Small intestine (tissue), 7 donors: ENCODE measurements at regions not wholly inside any gene's neighbourhood (a gene's known extent, or its start where the extent isn't known, plus 50 kb on each side); places are given as distances from the start of the nearest gene placed in this dataset.

Experiments
- DNase-seq, 2 donors: peaks; one replicate each; pipeline versions ENCODE4 v3.0.0 to v3.0.0-alpha.2; 2013
- FAIRE-seq: peaks from 2 replicates; lab custom pipeline; 2012; peaks lifted over from hg19 to GRCh38; lab: Jason Lieb, UNC
- H3K27ac ChIP-seq, 3 donors: one replicate each; pipeline ENCODE4 v1.5.1; 2013; ENCODE audit warnings: low read length in 2 of 3, mild to moderate bottlenecking in 2 of 3, control low read depth in 1 of 3, inconsistent platforms in 1 of 3, low read depth in 1 of 3, moderate library complexity in 1 of 3
- H3K27me3 ChIP-seq, 3 donors: one replicate each; pipeline ENCODE4 v1.6.1; 2013; ENCODE audit warnings: low read length in 3 of 3, inconsistent platforms in 1 of 3; ENCODE audit not compliant: control insufficient read depth in 3 of 3, insufficient read depth in 3 of 3
- H3K36me3 ChIP-seq, 3 donors: one replicate each; pipeline ENCODE4 v1.6.1; 2013; ENCODE audit warnings: low read length in 3 of 3, inconsistent platforms in 1 of 3, low read depth in 1 of 3, mild to moderate bottlenecking in 1 of 3, moderate library complexity in 1 of 3; ENCODE audit not compliant: control insufficient read depth in 3 of 3, insufficient read depth in 2 of 3
- H3K4me1 ChIP-seq, 3 donors: one replicate each; pipeline ENCODE4 v1.6.1; 2013; ENCODE audit warnings: low read length in 2 of 3, inconsistent platforms in 1 of 3, low read depth in 1 of 3, mild to moderate bottlenecking in 1 of 3, moderate library complexity in 1 of 3; ENCODE audit not compliant: control insufficient read depth in 3 of 3, insufficient read depth in 2 of 3
- H3K4me3 ChIP-seq, 3 donors: one replicate each; pipeline ENCODE4 v1.5.1; 2013; ENCODE audit warnings: low read length in 3 of 3, control low read depth in 1 of 3, inconsistent platforms in 1 of 3, low read depth in 1 of 3, mild to moderate bottlenecking in 1 of 3, moderate library complexity in 1 of 3
- H3K9me3 ChIP-seq, 2 donors: one replicate each; pipeline ENCODE4 v1.6.1; 2013; ENCODE audit warnings: low read depth in 1 of 2, low read length in 1 of 2; ENCODE audit not compliant: control insufficient read depth in 2 of 2, insufficient read depth in 1 of 2
- WGBS, 3 donors: extraction: QIAGEN DNeasy Blood & Tissue Kit; methylation state at CpG; one replicate each; pipeline ENCODE4 v1.1.7; 2013; 5-methylcytosine and 5-hydroxymethylcytosine counted together
- donor health status: healthy with polysubstance abuse.
- donor health status: control.
- donor health status: control.
- donor health status: Bipolar disorder and iron deficiency.
- donor health status: healthy.

- Histone ChIP-seq H3K36me3 (no peaks in the 10 kb centered on the region), H3K27ac (no peak overlapping the region), H3K4me3 (no peak overlapping the region), H3K4me1 (no peaks in the 10 kb centered on the region), H3K27me3 (peaks cover 0 to 1% (median 0%) of the 10 kb centered on the region in 3 donors), H3K9me3 (no peaks in the 10 kb centered on the region)
- no peak for DNase-seq
- 79 to 87% (median 84%) methylated on average over 2 of the region's 2 CpGs for WGBS, 3 donors
- no peak for FAIRE-seq
Measured at GRCh38 chr4:10346023-10346422, 111.2 kb downstream of the ZNF518B start.

- Histone ChIP-seq H3K4me3 (no peak overlapping the region), H3K4me1 (no peaks in the 10 kb centered on the region), H3K27ac (no peak overlapping the region), H3K27me3 (peaks cover 0 to 1% (median 0%) of the 10 kb centered on the region in 3 donors), H3K36me3 (no peaks in the 10 kb centered on the region), H3K9me3 (no peaks in the 10 kb centered on the region)
- WGBS, 3 donors, result 67 to 89% (median 79%) methylated on average over 3 of the region's 3 CpGs
- DNase-seq, result no peak
- no peak for FAIRE-seq
Measured at GRCh38 chr4:10345381-10345784, 111.8 kb downstream of the ZNF518B start.

- H3K4me3 ChIP-seq, result no peak overlapping the region
- DNase-seq (no peak), FAIRE-seq (no peak)
- WGBS, 3 donors, result 79 to 94% (median 91%) methylated on average over 4 of the region's 4 CpGs
- H3K27ac ChIP-seq, result no peak overlapping the region
- H3K9me3 ChIP-seq, result no peaks in the 10 kb centered on the region
- no peaks in the 10 kb centered on the region for H3K36me3 ChIP-seq
- peaks cover 0 to 1% (median 0%) of the 10 kb centered on the region in 3 donors for H3K27me3 ChIP-seq
- H3K4me1 ChIP-seq, result no peaks in the 10 kb centered on the region
Measured at GRCh38 chr4:10344824-10345223, 112.4 kb downstream of the ZNF518B start.

- no peaks in the 10 kb centered on the region for H3K36me3 ChIP-seq
- peaks cover 0 to 3% (median 1%) of the 10 kb centered on the region in 3 donors for H3K27me3 ChIP-seq
- DNase-seq (no peak), FAIRE-seq (no peak)
- no peaks in the 10 kb centered on the region for H3K4me1 ChIP-seq
- 61 to 73% (median 72%) methylated on average over 2 of the region's 2 CpGs for whole genome bisulfite sequencing, 3 donors
- no peaks in the 10 kb centered on the region for H3K9me3 ChIP-seq
- no peak overlapping the region for H3K4me3 ChIP-seq
- no peak overlapping the region for H3K27ac ChIP-seq
Measured at GRCh38 chr4:10343656-10344055, 113.6 kb downstream of the ZNF518B start.

GRCh38 chr4:10342866-10343265 is 114.4 kb downstream of the ZNF518B start:
- Histone ChIP-seq H3K9me3 (no peaks in the 10 kb centered on the region), H3K36me3 (no peaks in the 10 kb centered on the region), H3K4me1 (no peaks in the 10 kb centered on the region), H3K27ac (no peak overlapping the region), H3K27me3 (peaks cover 0 to 3% (median 1%) of the 10 kb centered on the region in 3 donors), H3K4me3 (no peak overlapping the region)
- FAIRE-seq, result no peak
- no peak for DNase-seq
- 88 to 94% (median 90%) methylated on average over 2 of the region's 2 CpGs for WGBS, 3 donors

GRCh38 chr4:10336471-10336870 is 120.8 kb downstream of the ZNF518B start:
- Histone ChIP-seq H3K9me3 (no peaks in the 10 kb centered on the region), H3K4me3 (no peak overlapping the region), H3K4me1 (no peaks in the 10 kb centered on the region), H3K27me3 (peaks cover 0 to 3% (median 2%) of the 10 kb centered on the region in 3 donors), H3K27ac (no peak overlapping the region), H3K36me3 (no peaks in the 10 kb centered on the region)
- DNase-seq (no peak), FAIRE-seq (no peak)
- 80 to 89% (median 82%) methylated on average over 4 of the region's 4 CpGs for WGBS, 3 donors

GRCh38 chr4:10335050-10335449 is 122.2 kb downstream of the ZNF518B start:
- WGBS, 3 donors, result 65 to 68% (median 67%) methylated on average over 8 of the region's 8 CpGs
- DNase-seq (no peak), FAIRE-seq (no peak)
- Histone ChIP-seq H3K36me3 (no peaks in the 10 kb centered on the region), H3K27ac (no peak overlapping the region), H3K9me3 (no peaks in the 10 kb centered on the region), H3K4me3 (no peak overlapping the region), H3K4me1 (no peaks in the 10 kb centered on the region), H3K27me3 (peaks cover 0 to 3% (median 2%) of the 10 kb centered on the region in 3 donors)

- H3K27ac ChIP-seq, result no peak overlapping the region
- no peak for FAIRE-seq
Measured at GRCh38 chr4:10334506-10335028, 122.7 kb downstream of the ZNF518B start.

GRCh38 chr4:10333942-10334341 is 123.3 kb downstream of the ZNF518B start:
- Histone ChIP-seq H3K27me3 (peaks cover 0 to 2% (median 0%) of the 10 kb centered on the region in 3 donors), H3K9me3 (no peaks in the 10 kb centered on the region), H3K27ac (no peak overlapping the region), H3K36me3 (no peaks in the 10 kb centered on the region), H3K4me1 (no peaks in the 10 kb centered on the region), H3K4me3 (no peak overlapping the region)
- no peak for FAIRE-seq
- 33 to 49% (median 41%) methylated on average over 1 of the region's 1 CpG for WGBS, 3 donors
- DNase-seq, result no peak

More at GRCh38 chr4:10334506-10335028, 122.7 kb downstream of the ZNF518B start:
- H3K9me3 ChIP-seq, result no peaks in the 10 kb centered on the region
- 69 to 90% (median 79%) methylated on average over 3 of the region's 3 CpGs for WGBS, 3 donors
- no peak for DNase-seq
- peaks cover 0 to 3% (median 2%) of the 10 kb centered on the region in 3 donors for H3K27me3 ChIP-seq
- no peaks in the 10 kb centered on the region for H3K4me1 ChIP-seq
- H3K4me3 ChIP-seq, result no peak overlapping the region
- H3K36me3 ChIP-seq, result no peaks in the 10 kb centered on the region
